ENCODE measurements at regions not wholly inside any gene's neighbourhood (a gene's known extent, or its start where the extent isn't known, plus 50 kb on each side); places are given as distances from the start of the nearest gene placed in this dataset.
"Not testable (repeated sequence)": the region's sequence is repeated elsewhere in the genome, so short reads cannot be mapped to it uniquely, and the experiment has no call there.

GRCh38 chr4:32684160-32684559, 1964.0 kb downstream of the PCDH7 start:
- Mint-ChIP-seq H3K27me3 (no peaks in the 10 kb centered on the region), H3K27ac (no peak overlapping the region), H3K4me3 (no peak overlapping the region), H3K9me3 (no peaks in the 10 kb centered on the region), H3K36me3 (no peaks in the 10 kb centered on the region), H3K4me1 (ENCODE audit: unreplicated experiment) (no peaks in the 10 kb centered on the region)
- no peak for DNase-seq (ENCODE audit: extremely low spot score, unreplicated experiment)
- no peak for TF ChIP-seq CTCF (conservative IDR thresholded peaks at IDR 0.05)

- Mint-ChIP-seq H3K36me3 (no peaks in the 10 kb centered on the region), H3K4me1 (ENCODE audit: unreplicated experiment) (no peaks in the 10 kb centered on the region), H3K27ac (no peak overlapping the region), H3K4me3 (no peak overlapping the region), H3K27me3 (no peaks in the 10 kb centered on the region), H3K9me3 (no peaks in the 10 kb centered on the region)
- DNase-seq (ENCODE audit: extremely low spot score, unreplicated experiment), result no peak
- no peak for TF ChIP-seq CTCF (conservative IDR thresholded peaks at IDR 0.05)
Observed at GRCh38 chr4:32686123-32686522, 1966.0 kb downstream of the PCDH7 start.

GRCh38 chr4:32689518-32689917, 1969.3 kb downstream of the PCDH7 start:
- Mint-ChIP-seq H3K4me3 (no peak overlapping the region), H3K9me3 (peaks cover 5% of the 10 kb centered on the region), H3K27me3 (no peaks in the 10 kb centered on the region), H3K27ac (no peak overlapping the region), H3K36me3 (no peaks in the 10 kb centered on the region), H3K4me1 (ENCODE audit: unreplicated experiment) (no peaks in the 10 kb centered on the region)
- TF ChIP-seq CTCF (conservative IDR thresholded peaks at IDR 0.05), result no peak
- no peak for DNase-seq (ENCODE audit: extremely low spot score, unreplicated experiment)

- no peaks in the 10 kb centered on the region for H3K27me3 Mint-ChIP-seq
- no peak for DNase-seq (ENCODE audit: extremely low spot score, unreplicated experiment)
- H3K4me3 Mint-ChIP-seq, result no peak overlapping the region
- no peaks in the 10 kb centered on the region for H3K36me3 Mint-ChIP-seq
- H3K9me3 Mint-ChIP-seq, result peaks cover 5% of the 10 kb centered on the region
- no peak overlapping the region for H3K27ac Mint-ChIP-seq
- no peak for TF ChIP-seq CTCF (conservative IDR thresholded peaks at IDR 0.05)
- no peaks in the 10 kb centered on the region for H3K4me1 Mint-ChIP-seq (ENCODE audit: unreplicated experiment)
Observed at GRCh38 chr4:32697281-32697814, 1977.2 kb downstream of the PCDH7 start.

- no peaks in the 10 kb centered on the region for H3K27me3 Mint-ChIP-seq
- no peak for DNase-seq (ENCODE audit: extremely low spot score, unreplicated experiment)
- H3K4me1 Mint-ChIP-seq (ENCODE audit: unreplicated experiment), result no peaks in the 10 kb centered on the region
- no peak overlapping the region for H3K27ac Mint-ChIP-seq
- no peaks in the 10 kb centered on the region for H3K36me3 Mint-ChIP-seq
- no peak for TF ChIP-seq CTCF (conservative IDR thresholded peaks at IDR 0.05)
- no peak overlapping the region for H3K4me3 Mint-ChIP-seq
- no peaks in the 10 kb centered on the region for H3K9me3 Mint-ChIP-seq
Observed at GRCh38 chr4:32700838-32701237, 1980.7 kb downstream of the PCDH7 start.

- H3K27me3 Mint-ChIP-seq, result no peaks in the 10 kb centered on the region
Observed at GRCh38 chr4:32706893-32707292, 1986.7 kb downstream of the PCDH7 start.

GRCh38 chr4:32716090-32716620, 1996.0 kb downstream of the PCDH7 start:
- not testable (repeated sequence) for H3K36me3 Mint-ChIP-seq; H3K27ac Mint-ChIP-seq; H3K27me3 Mint-ChIP-seq; DNase-seq (ENCODE audit: extremely low spot score, unreplicated experiment); H3K4me1 Mint-ChIP-seq (ENCODE audit: unreplicated experiment); H3K9me3 Mint-ChIP-seq
- peak overlapping the region; percentile 49 for H3K4me3 Mint-ChIP-seq

More at GRCh38 chr4:32706893-32707292, 1986.7 kb downstream of the PCDH7 start:
- no peak for TF ChIP-seq CTCF (conservative IDR thresholded peaks at IDR 0.05)
- Mint-ChIP-seq H3K27ac (no peak overlapping the region), H3K9me3 (no peaks in the 10 kb centered on the region), H3K4me3 (no peak overlapping the region), H3K36me3 (no peaks in the 10 kb centered on the region), H3K4me1 (ENCODE audit: unreplicated experiment) (no peaks in the 10 kb centered on the region)
- DNase-seq (ENCODE audit: extremely low spot score, unreplicated experiment), result no peak

Data from type B pancreatic cell (in vitro differentiated cells).